CD4-positive, alpha-beta T cell treated with Interleukin-21 for 1 hour (primary cell): ENCODE measurements at regions not wholly inside any gene's neighbourhood (a gene's known extent, or its start where the extent isn't known, plus 50 kb on each side); places are given as distances from the start of the nearest gene placed in this dataset.

Experiments
- DNase-seq: peaks from one replicate; pipeline ENCODE4 v3.0.0-alpha.2; 2020

DNA sequence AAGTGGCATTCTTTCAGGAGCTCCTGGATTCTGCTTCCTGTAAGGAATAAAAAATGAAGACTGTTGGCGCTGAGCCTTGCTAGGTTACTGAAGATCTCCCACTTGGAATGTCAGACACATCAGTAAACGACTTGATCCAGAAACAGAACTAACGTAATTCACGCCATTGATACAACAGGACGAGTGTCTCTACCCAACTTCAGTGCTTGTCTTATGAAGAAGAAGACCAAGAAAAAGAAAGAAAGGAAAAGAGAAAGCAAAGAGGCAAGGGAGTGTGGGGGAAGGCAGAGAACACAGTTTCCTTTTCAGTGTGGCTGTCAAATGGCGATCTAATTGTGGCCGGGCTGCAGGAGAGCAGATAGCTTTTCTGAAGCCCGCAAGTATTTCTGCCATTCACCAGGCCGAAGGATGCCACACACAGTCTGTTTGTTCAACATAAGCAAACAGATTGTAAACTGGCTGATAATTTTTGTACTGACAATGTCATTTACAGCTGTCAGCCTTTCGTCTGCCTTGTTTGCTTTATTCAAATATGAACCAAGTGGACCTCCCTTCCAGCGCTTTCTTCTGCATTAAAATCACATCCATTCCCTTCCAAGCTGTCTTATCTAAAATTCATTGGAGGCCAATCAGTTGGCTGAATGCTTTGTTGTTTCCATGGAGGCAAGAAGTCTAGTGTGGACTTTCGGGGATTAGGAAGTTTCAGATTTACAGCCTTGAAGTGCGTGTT, 180.6 kb downstream of the FOXA2 start:
- DNase-seq = no peak

DNA sequence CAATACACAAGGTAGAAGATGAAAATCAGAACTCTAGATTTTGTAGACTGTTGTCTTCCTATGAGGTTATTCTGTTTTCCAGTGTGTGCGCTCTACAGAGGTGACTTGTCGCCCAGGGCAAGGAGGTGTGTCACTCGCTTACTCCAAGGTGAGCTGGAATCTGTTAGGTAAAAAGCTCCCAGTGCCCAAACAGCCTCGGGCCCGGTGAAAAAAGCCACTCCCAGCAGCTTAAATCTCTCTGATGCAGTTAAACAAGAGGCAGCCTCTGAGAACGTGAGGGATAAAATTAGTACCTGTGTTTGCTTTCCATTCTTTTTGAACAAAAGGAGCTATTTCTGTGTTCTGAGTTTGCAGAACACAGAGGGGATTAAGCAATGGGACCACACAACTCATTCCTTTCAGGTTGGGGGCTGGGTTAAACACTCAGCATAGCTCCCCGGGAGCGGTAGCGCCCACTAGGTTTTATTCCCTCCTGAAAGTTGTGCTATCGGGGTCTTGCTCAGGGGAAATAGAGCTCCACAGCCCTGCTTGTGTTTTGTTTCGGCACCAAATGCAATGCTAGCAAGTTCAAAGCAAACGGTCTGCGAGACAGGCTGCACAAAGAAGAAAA, 181.2 kb downstream of the FOXA2 start:
- DNase-seq = no peak

DNA sequence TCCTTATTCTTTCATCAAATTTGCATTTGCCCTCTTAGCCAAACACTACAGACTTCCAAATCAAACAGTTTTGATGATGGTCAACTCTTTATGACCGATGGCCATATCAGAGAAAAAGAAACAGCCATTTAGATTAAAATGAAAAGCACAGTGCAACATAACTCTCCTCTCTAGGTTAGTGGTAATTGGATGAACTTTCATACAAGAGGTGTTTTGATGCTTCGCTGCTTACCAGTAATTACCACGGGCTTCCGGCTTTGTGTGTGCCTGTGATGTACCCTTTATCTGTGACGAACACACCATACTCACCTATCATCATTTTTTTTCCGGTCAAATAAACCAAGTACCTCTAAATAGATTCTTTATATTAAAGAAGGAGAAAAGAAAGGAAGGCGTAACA, 181.8 kb downstream of the FOXA2 start:
- no peak for DNase-seq

DNA sequence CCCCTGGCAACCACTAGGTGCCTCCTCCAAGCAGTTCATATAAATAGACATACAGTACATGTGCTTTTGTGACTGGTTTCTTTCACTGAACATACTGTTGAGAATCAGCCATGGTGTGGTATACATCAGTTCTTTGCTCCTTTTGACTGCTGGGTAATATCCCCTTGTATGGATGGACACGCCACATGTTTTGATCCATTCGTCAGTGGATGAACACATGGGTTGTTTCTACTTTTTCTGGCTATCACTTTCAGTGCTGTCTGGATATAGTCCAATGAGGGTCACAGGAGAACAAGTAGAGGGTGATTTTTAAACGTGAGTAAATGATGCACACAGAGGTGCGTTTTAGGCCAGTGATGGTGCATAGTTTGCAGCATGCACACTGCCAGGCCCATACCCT, 183.9 kb downstream of the FOXA2 start:
- DNase-seq = no peak

DNA sequence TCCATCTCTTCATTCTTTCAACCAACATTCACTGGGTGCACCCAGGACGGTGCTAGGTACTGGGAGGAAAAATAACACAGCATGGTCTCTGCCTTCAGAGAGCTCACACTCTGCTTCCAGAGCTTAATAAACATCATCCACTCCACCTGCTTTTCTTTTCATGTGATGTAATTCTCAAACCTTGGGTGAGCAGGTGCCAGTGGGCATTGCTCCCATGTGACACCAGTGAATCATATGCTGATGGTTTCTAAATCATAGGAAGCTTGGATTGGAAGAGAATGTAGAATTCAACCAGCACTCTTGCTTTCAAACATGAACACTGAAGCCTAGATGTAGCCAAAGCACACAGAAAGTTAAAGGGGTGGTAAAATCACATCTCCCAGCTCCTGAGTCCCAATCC, 189.8 kb downstream of the FOXA2 start:
- DNase-seq = no peak

DNA sequence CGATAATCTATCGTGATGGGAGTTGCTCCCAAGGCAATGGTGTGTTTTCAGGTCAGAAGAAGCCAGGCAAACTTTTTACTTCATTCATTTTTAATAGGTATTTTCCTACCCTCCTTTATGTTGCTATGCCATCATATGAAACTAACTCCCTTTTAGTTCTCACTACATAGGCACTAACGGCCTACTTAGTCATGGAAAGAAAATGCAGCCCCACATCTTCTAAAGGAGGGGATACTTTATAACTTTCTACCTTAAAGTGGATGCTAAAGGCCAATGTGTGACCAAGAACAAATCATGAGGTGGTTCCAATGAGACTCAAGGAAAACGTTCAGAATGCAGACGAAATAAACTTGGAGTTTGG, 193.8 kb downstream of the FOXA2 start:
- DNase-seq = no peak

DNA sequence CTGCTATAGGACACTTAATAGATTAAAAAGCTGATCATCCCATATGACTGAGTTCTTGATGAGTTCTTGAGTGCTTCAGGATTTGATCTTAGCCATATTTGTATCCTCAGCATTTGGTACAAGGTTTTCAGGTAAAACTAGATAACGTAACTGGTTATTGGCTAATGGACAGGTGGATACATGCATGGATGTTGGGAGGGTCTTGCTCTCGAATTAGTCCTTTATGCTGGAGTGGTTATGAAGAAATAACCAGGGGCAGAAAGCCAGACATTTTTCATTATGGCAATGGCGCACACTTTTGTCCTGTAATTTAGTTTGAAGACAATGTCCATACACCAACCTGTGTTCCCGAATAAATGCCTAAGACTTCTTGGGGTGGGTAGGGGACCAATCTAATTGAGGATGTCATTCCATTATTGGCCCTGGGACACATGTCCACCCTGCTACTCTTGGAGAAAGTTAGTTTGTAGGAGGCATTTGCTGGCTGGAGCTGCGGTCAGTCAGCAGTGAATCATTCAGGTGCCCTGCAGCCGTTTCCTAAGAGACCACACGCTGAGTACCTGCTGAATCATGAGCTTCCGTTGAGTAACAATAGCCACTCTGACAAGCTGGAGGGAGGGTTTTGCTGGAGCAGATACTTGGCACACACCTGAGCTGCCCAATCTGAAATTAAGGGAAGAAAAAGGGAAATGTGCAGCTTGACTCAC, 194.4 kb downstream of the FOXA2 start:
- DNase-seq = no peak

DNA sequence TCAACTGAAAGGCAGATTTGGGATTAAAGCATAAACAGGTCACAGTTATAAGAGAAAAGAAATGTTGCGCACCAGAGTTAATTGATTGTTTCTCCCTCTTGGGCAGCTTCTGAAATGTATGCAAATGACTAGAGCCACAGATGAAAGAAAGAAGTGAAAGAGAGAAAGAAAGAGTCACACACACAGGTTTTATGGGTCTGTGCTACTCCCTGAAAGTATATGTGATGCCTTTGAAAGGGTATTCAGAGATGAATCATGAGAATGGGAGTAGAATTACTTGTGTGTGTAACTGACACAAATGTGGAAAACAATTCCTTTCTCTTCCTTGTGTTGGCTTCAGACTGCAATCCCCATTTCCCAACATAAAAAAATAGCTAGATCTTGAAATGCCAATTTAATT, 196.9 kb downstream of the FOXA2 start:
- DNase-seq = no peak

DNA sequence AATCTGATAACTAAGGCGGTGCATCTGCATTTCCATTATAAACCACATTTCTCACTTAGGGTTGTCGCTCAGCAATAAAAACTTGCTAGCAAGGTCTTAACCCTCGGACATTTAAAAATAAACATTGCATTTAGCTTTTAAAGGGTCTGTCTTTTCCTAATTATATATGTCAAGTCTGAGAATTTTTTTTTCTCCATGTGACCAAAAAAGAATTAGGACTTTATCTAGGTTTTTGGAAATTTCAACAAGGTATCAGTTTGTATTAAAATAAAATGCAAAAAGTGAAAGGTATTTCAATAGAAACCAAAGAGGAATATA, 198.1 kb downstream of the FOXA2 start:
- no peak for DNase-seq

DNA sequence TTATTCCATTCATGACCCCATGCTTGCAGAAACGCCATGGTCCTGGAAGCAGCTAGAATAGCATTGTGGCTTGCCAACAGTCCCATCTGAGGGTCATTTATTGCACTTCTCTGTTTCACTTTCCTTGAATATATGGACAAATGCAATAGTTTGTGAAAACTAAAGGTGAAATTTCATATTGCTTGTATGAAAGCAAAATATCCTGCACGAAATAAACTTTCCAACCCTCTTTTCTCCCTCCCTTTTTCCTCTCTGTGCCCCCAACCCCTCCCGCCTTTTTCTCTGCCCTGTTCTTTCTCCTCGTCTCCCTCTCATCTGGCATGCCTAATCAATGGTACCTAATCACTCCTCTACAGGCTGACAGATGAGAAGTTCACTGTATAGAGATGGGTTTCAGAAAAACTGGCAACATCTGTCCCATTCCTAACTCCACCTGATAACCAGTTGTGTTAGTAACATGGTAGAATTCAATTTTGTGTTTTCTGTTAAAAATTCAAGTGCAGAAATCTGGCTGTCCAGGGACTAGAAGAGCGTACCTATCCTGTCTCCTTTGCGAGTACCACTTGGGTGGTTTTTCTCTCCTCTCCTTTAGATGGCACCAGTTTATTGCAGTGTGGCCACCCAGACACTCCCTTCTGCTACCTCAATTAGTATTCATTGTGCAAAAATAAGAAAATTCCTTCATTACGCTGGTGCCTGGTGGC, 198.6 kb downstream of the FOXA2 start:
- DNase-seq = no peak

DNA sequence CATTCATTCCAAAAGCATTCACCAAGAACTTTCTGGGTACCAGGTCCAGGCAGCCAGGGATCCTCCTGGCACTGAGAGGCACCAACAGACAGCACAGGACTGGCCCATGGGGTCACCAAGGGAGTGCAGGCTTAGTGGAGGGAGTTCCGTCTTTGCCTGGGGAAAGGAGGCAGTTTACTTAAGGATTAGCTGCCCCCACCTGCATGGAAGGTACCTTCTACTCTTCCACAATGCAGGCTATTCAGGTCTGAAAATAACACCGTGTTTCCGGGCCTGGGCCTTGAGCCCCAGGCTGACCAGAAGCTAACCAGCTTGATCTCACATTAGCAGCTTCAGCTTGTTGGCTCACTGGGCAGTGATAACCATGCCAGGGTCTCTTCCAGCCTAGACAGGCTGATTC, 199.4 kb downstream of the FOXA2 start:
- no peak for DNase-seq

DNA sequence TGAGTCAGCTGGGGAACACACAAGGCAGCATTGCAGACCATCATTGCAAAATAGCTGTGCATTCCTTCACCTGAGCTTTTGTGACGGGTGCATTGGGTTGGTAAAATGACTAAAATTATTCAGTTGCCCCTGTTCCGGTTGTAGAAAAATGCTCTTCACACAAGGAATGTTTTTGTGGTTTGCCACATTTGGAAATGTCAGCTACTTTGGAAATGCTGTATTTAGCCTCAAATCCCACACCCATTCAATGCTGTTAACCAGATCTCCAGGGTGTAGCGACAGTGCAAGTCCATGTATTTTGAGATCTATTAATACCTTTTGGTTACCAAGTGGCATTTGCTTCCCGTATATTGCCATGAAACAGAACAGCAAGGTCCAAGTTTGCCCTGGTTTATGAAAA, 201.2 kb downstream of the FOXA2 start:
- no peak for DNase-seq

DNA sequence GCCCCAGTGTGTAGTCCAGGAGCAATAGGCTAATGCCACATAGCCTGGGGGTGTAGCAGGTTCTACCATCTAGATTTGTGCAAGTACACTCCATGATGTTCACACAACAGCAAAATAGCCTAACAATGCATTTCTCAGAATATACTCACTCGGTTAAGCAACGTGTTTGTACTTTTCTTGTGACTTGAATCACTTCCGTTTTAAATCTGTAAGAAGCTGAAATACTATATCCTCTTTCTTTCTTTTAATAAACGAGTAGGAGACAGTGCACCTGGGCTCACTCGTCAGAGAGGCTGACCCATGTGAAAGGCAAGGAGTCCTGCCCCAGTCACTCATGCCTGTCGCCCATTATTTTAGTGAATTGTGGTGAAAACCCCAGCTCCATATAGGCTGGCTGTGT, 201.6 kb downstream of the FOXA2 start:
- DNase-seq = no peak

DNA sequence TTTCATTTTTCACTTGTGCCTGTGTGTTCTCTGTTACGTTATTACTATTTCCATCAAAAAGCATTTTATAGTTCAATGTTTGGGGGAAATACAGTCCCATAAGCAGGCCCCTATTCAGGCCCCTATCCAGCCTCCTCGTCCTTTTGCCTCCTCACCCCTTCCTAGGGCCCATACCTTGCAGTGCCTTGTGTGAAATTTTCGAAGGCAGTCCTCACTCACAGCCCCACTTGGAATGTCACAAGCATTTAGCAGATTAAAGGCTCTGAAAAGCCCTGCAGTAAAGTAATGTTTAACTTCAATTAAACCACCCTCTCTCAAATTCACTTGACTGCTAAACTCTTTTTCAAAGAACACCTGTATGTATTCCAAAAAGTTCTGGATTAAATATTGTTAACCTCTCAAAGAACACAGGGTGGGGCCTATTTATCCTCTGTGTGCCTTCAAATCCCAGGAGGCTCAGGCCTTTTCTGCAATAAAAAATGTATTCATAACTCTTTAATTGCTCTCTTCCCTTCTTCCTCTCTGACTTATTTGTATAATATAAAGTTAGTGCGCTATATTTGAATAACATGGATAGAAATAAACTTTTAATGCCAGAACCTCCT, 202.5 kb downstream of the FOXA2 start:
- no peak for DNase-seq

DNA sequence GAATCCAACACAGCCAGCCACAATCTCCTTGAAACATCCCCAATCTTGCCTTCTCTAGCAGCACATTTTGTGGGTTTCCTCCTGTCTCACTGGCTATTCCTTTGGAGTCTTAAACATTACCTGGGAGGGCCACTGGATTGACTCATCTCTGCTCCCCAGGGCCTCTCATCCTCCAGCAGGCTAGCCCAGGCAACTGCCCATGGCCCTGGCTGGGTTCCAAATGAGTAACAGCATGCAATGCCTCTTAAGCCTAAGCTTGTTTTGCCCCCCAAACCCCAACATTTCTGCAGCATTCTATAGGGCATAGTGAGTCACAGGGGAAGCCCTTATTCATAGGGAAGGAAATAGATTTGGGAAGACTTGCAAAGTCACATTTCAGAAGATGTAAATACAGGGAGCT, 204.9 kb downstream of the FOXA2 start:
- DNase-seq = no peak

DNA sequence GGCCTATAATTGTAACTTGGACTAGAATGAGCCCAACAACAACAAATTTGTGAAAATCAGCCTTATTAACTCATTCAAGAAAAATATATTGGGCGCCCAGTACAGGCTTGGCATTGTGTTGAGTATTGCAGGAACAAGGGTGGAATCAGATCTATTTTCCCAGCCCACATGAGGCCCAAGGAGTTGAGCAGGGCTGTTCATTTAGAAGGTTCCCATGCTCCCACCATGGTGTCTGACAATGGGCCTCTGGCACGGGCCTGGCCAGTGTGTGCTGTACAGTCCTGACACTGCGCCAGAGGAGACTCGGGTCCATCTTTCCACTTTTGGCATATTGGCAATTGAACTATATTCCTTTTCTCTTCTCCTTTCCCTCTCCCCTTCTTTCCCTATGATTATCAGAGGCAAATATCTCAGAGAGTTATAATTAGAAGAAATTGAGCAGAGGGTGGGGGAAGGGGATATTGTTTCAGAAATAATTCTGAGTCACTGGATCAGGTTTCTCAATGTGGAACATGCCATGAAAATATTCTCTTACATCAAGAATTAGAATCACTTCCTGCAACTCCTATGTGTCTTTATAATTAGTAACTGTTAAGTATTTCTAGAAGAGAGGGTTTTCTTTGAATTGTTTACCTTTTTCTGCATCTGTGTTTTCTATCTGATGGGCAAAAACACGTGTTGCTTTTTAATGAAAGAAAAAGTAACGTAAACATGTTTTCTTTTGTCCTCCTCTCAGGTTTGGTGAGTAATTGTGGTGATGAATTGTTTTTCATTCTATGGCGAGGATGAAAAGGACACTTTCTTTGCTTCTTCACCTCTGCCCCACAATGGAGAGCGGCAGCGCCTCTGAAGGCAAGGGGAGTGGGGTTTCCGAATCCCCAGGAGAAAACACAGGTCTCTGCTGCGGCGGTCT, 209.4 kb downstream of the FOXA2 start:
- DNase-seq = no peak

DNA sequence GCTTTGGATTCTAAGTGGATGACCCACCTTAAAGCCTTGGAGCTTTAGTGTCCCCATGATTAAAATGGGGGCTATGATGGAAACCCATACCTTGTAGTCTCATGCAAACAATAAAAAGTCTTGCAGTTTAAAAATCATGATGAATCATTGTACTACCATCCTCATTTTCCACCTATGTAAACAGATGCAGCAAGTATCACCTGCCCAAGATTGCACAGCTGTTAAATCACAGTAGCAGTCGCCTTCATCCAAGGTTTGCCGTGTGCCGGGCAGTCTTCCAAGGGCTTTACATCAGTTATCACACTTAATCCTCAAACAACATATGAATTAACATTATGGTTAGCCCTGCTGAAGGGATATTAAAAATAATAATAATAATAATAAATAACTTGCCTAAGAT, 210.3 kb downstream of the FOXA2 start:
- DNase-seq = no peak

DNA sequence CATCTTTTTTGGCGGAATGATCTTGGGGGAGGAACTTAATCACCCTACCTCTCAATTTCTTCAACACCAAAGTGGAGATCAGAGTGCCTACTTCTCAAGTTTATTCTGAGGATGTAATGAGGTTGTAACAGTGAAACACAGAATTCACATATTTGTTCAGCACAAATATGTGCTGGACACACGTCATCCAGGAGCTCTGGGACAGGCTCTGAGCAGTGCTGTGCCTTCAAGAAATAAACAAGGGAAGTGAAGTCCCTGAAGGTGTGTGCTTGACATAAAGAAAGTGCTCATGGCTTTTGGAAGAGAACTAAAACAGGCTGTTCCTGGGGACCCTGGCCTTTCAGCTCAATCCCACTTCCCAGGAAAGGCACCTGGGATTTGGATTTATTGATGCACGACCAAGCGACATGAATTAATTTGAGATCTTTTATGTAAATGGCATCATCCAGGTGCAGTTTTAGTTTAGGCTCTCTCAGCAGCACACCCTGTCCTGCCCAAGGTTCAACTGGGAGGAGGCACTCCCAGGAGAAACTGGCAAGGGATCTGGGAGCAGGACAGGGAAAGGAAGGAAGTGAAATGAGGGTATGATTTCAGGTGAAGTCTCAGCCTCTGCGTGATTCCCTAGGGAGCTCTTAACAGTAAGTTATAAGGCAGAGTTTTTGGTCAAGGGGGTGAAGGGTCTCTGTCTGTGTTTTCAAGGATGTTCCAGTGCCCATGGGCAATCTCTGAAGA, 211.0 kb downstream of the FOXA2 start:
- DNase-seq = no peak

DNA sequence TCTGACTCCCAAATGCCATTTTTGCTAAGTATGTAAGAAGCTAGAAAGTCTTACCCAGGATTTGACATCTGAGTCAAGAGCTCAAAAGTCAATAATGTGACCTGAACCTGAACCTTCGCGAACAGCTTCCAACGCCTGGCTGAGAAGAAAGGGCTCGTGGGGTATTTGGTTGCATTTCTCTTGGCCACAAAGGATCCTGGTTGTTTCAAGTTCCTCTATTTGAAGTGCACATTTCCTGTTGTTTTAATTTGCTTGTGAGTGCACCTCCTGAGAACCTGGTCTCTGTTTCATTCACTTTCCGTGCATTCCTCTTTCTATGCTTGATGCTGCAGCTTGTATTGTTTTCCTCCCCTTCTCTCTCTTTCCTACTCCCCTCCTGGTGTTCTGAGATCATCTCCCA, 212.5 kb downstream of the FOXA2 start:
- DNase-seq = no peak

DNA sequence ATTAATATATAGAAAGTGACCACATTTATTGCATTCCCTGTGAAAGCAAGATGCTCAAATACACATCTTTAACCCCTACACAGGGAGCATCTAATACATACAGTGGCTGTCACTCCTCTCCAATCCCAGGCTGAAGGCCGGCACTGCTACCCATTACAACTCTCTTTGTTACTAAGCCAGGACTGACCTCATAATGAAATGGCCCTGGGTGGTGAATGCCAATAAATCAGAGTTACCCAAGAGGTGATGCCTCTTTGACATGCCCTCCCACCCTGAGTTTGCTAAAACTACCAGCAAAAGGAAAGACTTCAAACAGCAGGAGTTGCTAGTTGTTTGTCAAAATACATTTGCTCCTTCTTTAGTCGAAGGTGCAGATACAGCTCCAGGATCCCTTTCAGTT, 214.2 kb downstream of the FOXA2 start:
- no peak for DNase-seq

DNA sequence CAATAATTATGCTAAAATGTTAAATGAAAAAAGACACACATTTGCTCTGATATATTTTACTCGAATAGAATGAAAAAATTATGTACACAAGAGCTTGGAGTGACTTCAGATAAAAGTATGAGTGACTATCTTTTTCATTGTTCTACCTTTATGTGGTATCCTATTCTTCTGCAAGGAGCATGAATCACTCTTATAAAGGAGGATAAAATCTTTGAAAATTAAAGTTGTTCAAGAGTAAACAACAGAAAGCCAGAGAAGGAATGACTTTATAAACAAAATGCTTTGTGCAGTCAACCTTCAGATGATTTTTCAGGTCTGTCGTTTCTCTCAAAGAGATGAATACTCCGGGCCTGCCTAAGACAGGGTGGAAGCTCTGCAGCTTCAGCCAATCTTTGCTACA, 215.3 kb downstream of the FOXA2 start:
- no peak for DNase-seq

DNA sequence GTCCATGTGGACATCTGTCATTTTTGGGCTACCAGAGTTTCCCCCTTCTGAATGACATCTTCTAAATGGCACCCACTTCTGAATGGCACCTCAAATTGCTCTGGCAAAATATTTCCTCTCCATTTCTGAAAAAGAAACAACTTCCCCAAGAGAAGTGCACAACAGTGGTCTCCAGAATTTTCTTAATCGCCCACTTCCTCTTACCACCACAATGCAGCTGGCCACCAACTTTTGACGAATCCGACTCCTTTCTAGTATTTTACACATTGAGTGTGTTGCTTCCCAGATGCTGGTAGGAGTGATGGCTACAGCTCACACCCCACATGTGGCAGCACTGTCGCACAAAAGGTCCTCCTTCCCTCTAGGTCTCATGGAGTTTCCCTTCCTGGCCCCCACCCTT, 216.1 kb downstream of the FOXA2 start:
- DNase-seq = no peak
